ENCODE measurements at regions not wholly inside any gene's neighbourhood (a gene's known extent, or its start where the extent isn't known, plus 50 kb on each side); places are given as distances from the start of the nearest gene placed in this dataset.

- DNase-seq (ENCODE audit: low read depth) = no peak
- POLR2A ChIA-PET = interaction anchor here (0.5 kb wide), 1 partner anchor 266 kb away, joined by 3 read pairs; no protein-coding TSS in a partner anchor
- CTCF ChIA-PET = interaction anchor here (0.6 kb wide), 1 partner anchor 29 kb away, joined by 5 read pairs; no protein-coding TSS in a partner anchor
Observed at GRCh38 chr9:11902610-11903009, 790.6 kb upstream of the TYRP1 start.

DNA sequence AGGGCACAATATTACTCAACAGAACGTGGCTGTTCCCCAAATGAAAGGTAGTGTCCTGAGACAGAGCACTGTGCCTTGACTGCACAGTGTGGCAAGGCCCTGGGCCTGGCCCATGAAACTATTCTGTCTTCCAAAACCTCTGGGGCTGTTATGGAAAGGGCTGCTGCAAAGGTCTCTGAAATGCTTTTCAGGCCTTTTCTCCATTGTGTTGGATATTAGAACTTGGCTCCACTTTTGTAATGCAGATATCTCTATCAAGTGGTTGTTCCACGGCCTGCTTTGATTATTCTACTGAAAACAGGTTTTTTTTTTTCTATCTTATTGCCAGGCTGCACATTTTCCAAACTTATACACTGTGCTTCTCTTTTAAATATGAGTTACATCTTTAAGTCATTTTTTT, 777.5 kb upstream of the TYRP1 start:
- no peaks in the 10 kb centered on the region for H3K36me3 ChIP-seq (ENCODE audit: control insufficient read depth, insufficient read depth, low read length)
- H3K27me3 ChIP-seq (ENCODE audit: control insufficient read depth, insufficient read depth, low read length) = no peaks in the 10 kb centered on the region
- ChIA-PET POLR2A (no interaction called here), CTCF (no interaction called here)
- H3K4me3 ChIP-seq (ENCODE audit: low read depth, low read length) = no peak overlapping the region
- TF ChIP-seq CTCF (IDR thresholded peaks at IDR 0.05; ENCODE audit: insufficient read depth, low read depth, low read length) = no peak
- DNase-seq (ENCODE audit: low read depth) = no peak

More at GRCh38 chr9:11902610-11903009, 790.6 kb upstream of the TYRP1 start:
- Histone ChIP-seq H3K36me3 (ENCODE audit: control insufficient read depth, insufficient read depth, low read length) (no peaks in the 10 kb centered on the region), H3K4me3 (ENCODE audit: low read depth, low read length) (no peak overlapping the region), H3K27me3 (ENCODE audit: control insufficient read depth, insufficient read depth, low read length) (no peaks in the 10 kb centered on the region)
- TF ChIP-seq CTCF (IDR thresholded peaks at IDR 0.05; ENCODE audit: insufficient read depth, low read depth, low read length) = no peak

- no peak overlapping the region for H3K4me3 ChIP-seq (ENCODE audit: low read depth, low read length)
- CTCF ChIA-PET = no interaction called here
- DNase-seq (ENCODE audit: low read depth) = no peak
- no peaks in the 10 kb centered on the region for H3K27me3 ChIP-seq (ENCODE audit: control insufficient read depth, insufficient read depth, low read length)
- no peaks in the 10 kb centered on the region for H3K36me3 ChIP-seq (ENCODE audit: control insufficient read depth, insufficient read depth, low read length)
- POLR2A ChIA-PET = no interaction called here
- TF ChIP-seq CTCF (IDR thresholded peaks at IDR 0.05; ENCODE audit: insufficient read depth, low read depth, low read length) = no peak
Observed at GRCh38 chr9:11928871-11929321, 764.3 kb upstream of the TYRP1 start.

DNA sequence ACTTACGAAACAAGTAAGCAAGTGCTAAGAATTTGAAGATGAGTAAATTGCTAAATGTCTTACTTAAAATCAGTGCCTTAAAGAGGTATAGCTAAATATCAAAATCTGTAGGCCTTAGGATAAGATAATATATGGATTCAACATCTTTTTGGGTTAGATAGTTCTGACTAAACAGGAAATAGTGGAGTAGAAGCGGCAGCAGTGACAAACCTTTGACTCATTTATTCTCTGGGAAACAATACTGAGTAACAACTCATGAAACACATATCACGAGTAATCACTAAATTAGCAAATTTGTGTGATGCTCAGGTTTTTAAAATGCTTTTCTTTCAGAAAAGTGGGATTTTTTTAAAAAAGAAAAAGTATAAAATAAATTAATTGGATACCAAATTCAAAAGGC, 762.1 kb upstream of the TYRP1 start:
- no peak for TF ChIP-seq CTCF (IDR thresholded peaks at IDR 0.05; ENCODE audit: insufficient read depth, low read depth, low read length)
- Histone ChIP-seq H3K27me3 (ENCODE audit: control insufficient read depth, insufficient read depth, low read length) (no peaks in the 10 kb centered on the region), H3K4me3 (ENCODE audit: low read depth, low read length) (no peak overlapping the region), H3K36me3 (ENCODE audit: control insufficient read depth, insufficient read depth, low read length) (no peaks in the 10 kb centered on the region)
- POLR2A ChIA-PET = no interaction called here
- CTCF ChIA-PET = no interaction called here
- DNase-seq (ENCODE audit: low read depth) = no peak

- H3K36me3 ChIP-seq (ENCODE audit: control insufficient read depth, insufficient read depth, low read length) = no peaks in the 10 kb centered on the region
- H3K27me3 ChIP-seq (ENCODE audit: control insufficient read depth, insufficient read depth, low read length) = no peaks in the 10 kb centered on the region
- TF ChIP-seq CTCF (IDR thresholded peaks at IDR 0.05; ENCODE audit: insufficient read depth, low read depth, low read length) = no peak
- DNase-seq (ENCODE audit: low read depth) = no peak
- H3K4me3 ChIP-seq (ENCODE audit: low read depth, low read length) = no peak overlapping the region
- CTCF ChIA-PET = no interaction called here
- POLR2A ChIA-PET = no interaction called here
Observed at GRCh38 chr9:11931751-11932150, 761.4 kb upstream of the TYRP1 start.
